Thoracic aorta (tissue), 2 donors: ENCODE measurements at regions not wholly inside any gene's neighbourhood (a gene's known extent, or its start where the extent isn't known, plus 50 kb on each side); places are given as distances from the start of the nearest gene placed in this dataset.

Experiments used
- ATAC-seq: fragments of 150-250 bp; one replicate; pipeline ENCODE4 v1.8.0; 2017; ENCODE audit warnings: low read depth; ENCODE audit not compliant: insufficient number of reproducible peaks, low FRiP score
- DNase-seq: peaks from one replicate; pipeline ENCODE4 v3.0.0-alpha.2; 2020; ENCODE audit warnings: low spot score
- H3K27ac ChIP-seq, 2 donors: fragments of 200-600 bp; sonication (generic); 1 replicate in 1 of 2; 2 replicates in 1 of 2; pipeline ENCODE4 v1.5.1; 2016; ENCODE audit warnings: mild to moderate bottlenecking in 2 of 2, moderate library complexity in 2 of 2
- H3K27me3 ChIP-seq: fragments of 200-600 bp; sonication (generic); replicated peaks from 2 replicates; pipeline ENCODE4 v1.6.0; 2016; ENCODE audit warnings: mild to moderate bottlenecking; ENCODE audit not compliant: insufficient read depth
- H3K36me3 ChIP-seq: fragments of 200-600 bp; sonication (generic); one replicate; pipeline ENCODE4 v1.5.1; 2016
- H3K4me1 ChIP-seq, 2 donors: fragments of 200-600 bp; sonication (generic); 1 replicate in 1 of 2; 2 replicates in 1 of 2; pipeline versions ENCODE4 v1.5.1 to v1.6.0; 2016; ENCODE audit warnings: low read depth in 2 of 2, mild to moderate bottlenecking in 1 of 2; ENCODE audit not compliant: control insufficient read depth in 1 of 2
- H3K4me3 ChIP-seq: fragments of 200-600 bp; sonication (generic); 2 replicates; pipeline ENCODE4 v1.5.1; 2016; ENCODE audit warnings: mild to moderate bottlenecking
- H3K9me3 ChIP-seq: fragments of 200-600 bp; sonication (generic); 2 replicates; pipeline ENCODE4 v1.5.1; 2016
- CTCF ChIP-seq: fragments of 200-600 bp; sonication (generic); IDR thresholded peaks from one replicate; pipeline ENCODE4 v1.5.1; 2019; ENCODE audit warnings: antibody characterized with exemption

DNA sequence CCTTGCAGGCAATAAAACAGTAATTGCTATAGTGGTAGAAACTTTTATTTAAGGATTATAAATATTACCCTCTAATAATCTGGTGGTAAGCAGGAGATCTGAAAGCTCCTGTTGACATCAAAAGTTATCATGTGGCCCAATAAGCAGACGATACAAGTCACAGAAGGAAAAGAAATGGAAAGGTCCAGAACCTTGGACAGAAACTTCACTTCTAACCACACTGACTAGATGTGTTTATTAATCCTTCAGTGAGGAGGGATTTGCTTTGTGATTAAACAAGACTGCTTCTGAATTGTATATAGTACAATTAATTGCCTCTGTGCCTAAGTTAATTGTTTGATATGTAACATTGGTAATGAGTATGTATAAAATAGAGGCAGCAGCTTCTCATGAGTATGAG lies 652.7 kb upstream of the MIS18BP1 start:
- H3K4me3 ChIP-seq, result no peak overlapping the region
- no peak for TF ChIP-seq CTCF
- H3K4me1 ChIP-seq, result no peaks in the 10 kb centered on the region
- DNase-seq, result no peak
- no peak for ATAC-seq
- H3K9me3 ChIP-seq, result no peaks in the 10 kb centered on the region
- no peaks in the 10 kb centered on the region for H3K27me3 ChIP-seq
- no peaks in the 10 kb centered on the region for H3K36me3 ChIP-seq
- H3K27ac ChIP-seq, result no peak overlapping the region

- no peaks in the 10 kb centered on the region for H3K27me3 ChIP-seq
- no peaks in the 10 kb centered on the region for H3K9me3 ChIP-seq
- H3K36me3 ChIP-seq, result no peaks in the 10 kb centered on the region
- no peak overlapping the region for H3K4me3 ChIP-seq
- DNase-seq, result no peak
- no peak overlapping the region for H3K27ac ChIP-seq
- no peak for TF ChIP-seq CTCF
- H3K4me1 ChIP-seq, result no peaks in the 10 kb centered on the region
- ATAC-seq, result no peak
Measured at GRCh38 chr14:45904314-45904713, 651.3 kb upstream of the MIS18BP1 start.

GRCh38 chr14:45902241-45902640 lies 649.2 kb upstream of the MIS18BP1 start:
- Histone ChIP-seq H3K36me3 (no peaks in the 10 kb centered on the region), H3K9me3 (no peaks in the 10 kb centered on the region), H3K4me3 (no peak overlapping the region), H3K27ac (no peak overlapping the region), H3K4me1 (no peaks in the 10 kb centered on the region), H3K27me3 (no peaks in the 10 kb centered on the region)
- no peak for TF ChIP-seq CTCF
- no peak for DNase-seq
- ATAC-seq, result no peak

GRCh38 chr14:45897439-45897838 lies 644.4 kb upstream of the MIS18BP1 start:
- no peaks in the 10 kb centered on the region for H3K36me3 ChIP-seq
- H3K9me3 ChIP-seq, result no peaks in the 10 kb centered on the region
- H3K27ac ChIP-seq, result no peak overlapping the region
- no peaks in the 10 kb centered on the region for H3K4me1 ChIP-seq
- H3K27me3 ChIP-seq, result no peaks in the 10 kb centered on the region
- ATAC-seq, result no peak
- no peak overlapping the region for H3K4me3 ChIP-seq
- no peak for DNase-seq
- TF ChIP-seq CTCF, result no peak

DNA sequence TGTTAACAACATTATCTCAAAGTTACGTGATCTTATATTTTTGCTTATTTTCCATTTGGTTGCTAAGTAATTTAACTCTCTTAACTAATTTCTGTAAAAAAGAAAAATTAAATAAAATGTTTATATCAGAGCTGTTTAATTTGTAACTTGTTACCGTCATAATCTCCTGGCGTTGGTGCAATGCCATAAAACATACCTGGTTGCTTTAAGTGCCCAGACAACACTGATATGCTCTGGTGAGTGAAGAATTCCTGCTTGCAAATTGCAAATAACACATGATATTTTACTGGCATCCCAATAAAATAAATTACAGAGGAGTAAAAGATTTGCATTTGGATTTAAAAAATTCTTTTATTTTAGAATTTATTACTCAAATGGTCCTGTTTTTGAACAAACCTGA lies 640.1 kb upstream of the MIS18BP1 start:
- TF ChIP-seq CTCF, result no peak
- H3K36me3 ChIP-seq, result no peaks in the 10 kb centered on the region
- no peak for ATAC-seq
- H3K4me3 ChIP-seq, result no peak overlapping the region
- DNase-seq, result no peak
- H3K9me3 ChIP-seq, result no peaks in the 10 kb centered on the region
- no peaks in the 10 kb centered on the region for H3K27me3 ChIP-seq
- no peaks in the 10 kb centered on the region for H3K4me1 ChIP-seq
- no peak overlapping the region for H3K27ac ChIP-seq
